SK-N-SH treated with all-trans-retinoic acid at 6 μM for 48 hours (cell line): ENCODE measurements at regions not wholly inside any gene's neighbourhood (a gene's known extent, or its start where the extent isn't known, plus 50 kb on each side); places are given as distances from the start of the nearest gene placed in this dataset.

Source experiments
- ATAC-seq: fragments of 200-7000 bp; cut with Tn5 transposase; 3 replicates; pipeline ENCODE4 v1.9.1; 2020; ENCODE audit warnings: mild to moderate bottlenecking, moderate library complexity
- ARNTL ChIP-seq: fragments of 450-650 bp; formaldehyde crosslinking; IDR thresholded peaks from 2 replicates; pipeline ENCODE4 v1.5.0; 2020; ENCODE audit warnings: low read depth, mild to moderate bottlenecking, moderate library complexity, borderline replicate concordance
- BACH2 ChIP-seq: fragments of 250-450 bp; sonication (Bioruptor Pico); IDR thresholded peaks from 2 replicates; pipeline ENCODE4 v1.9.0; 2021; ENCODE audit warnings: mild to moderate bottlenecking, borderline replicate concordance
- CREB5 ChIP-seq: fragments of 250-450 bp; sonication (Bioruptor Pico); IDR thresholded peaks from 2 replicates; pipeline ENCODE4 v1.5.1; 2020; ENCODE audit warnings: low read depth, mild to moderate bottlenecking, moderate library complexity
- CSDC2 ChIP-seq: fragments of 250-450 bp; sonication (Bioruptor Pico); IDR thresholded peaks from 2 replicates; pipeline ENCODE4 v1.5.0; 2020; ENCODE audit warnings: mild to moderate bottlenecking, moderate library complexity
- CSRNP3 ChIP-seq: fragments of 250-450 bp; sonication (Bioruptor Pico); IDR thresholded peaks from 2 replicates; pipeline ENCODE4 v1.5.1; 2021; ENCODE audit warnings: mild to moderate bottlenecking, moderate library complexity
- ESRRG ChIP-seq: fragments of 250-450 bp; sonication (Bioruptor Pico); IDR thresholded peaks from 2 replicates; pipeline ENCODE4 v1.6.1; 2021; ENCODE audit warnings: mild to moderate bottlenecking
- ISL1 ChIP-seq: fragments of 250-450 bp; sonication (Bioruptor Pico); IDR thresholded peaks from 2 replicates; pipeline ENCODE4 v2.1.2; 2022; ENCODE audit warnings: mild to moderate bottlenecking, moderate library complexity
- OSR1 ChIP-seq: fragments of 250-450 bp; sonication (Bioruptor Pico); IDR thresholded peaks from 2 replicates; pipeline ENCODE4 v1.8.0; 2022; ENCODE audit warnings: moderate library complexity, mild to moderate bottlenecking, inconsistent platforms
- PATZ1 ChIP-seq: fragments of 250-450 bp; sonication (Bioruptor Pico); IDR thresholded peaks from 2 replicates; pipeline ENCODE4 v1.8.0; 2020; ENCODE audit warnings: mild to moderate bottlenecking, moderate library complexity, borderline replicate concordance
- POU6F1 ChIP-seq: fragments of 250-450 bp; sonication (Bioruptor Pico); IDR thresholded peaks from 2 replicates; pipeline ENCODE4 v1.8.0; 2021; ENCODE audit warnings: low read depth, mild to moderate bottlenecking, moderate library complexity, borderline replicate concordance
- PPARA ChIP-seq: fragments of 250-450 bp; sonication (Bioruptor Pico); IDR thresholded peaks from 2 replicates; pipeline ENCODE4 v1.5.0; 2020; ENCODE audit warnings: mild to moderate bottlenecking, borderline replicate concordance
- RARB ChIP-seq: fragments of 250-450 bp; sonication (Bioruptor Pico); IDR thresholded peaks from 2 replicates; pipeline ENCODE4 v1.8.0; 2021; ENCODE audit warnings: mild to moderate bottlenecking, moderate library complexity
- SNAI2 ChIP-seq: fragments of 250-450 bp; sonication (Bioruptor Pico); IDR thresholded peaks from 2 replicates; pipeline ENCODE4 v1.5.0; 2020; ENCODE audit warnings: mild to moderate bottlenecking, moderate library complexity
- TOX ChIP-seq: fragments of 250-450 bp; sonication (Bioruptor Pico); IDR thresholded peaks from 2 replicates; pipeline ENCODE4 v1.8.0; 2021; ENCODE audit warnings: mild to moderate bottlenecking, moderate library complexity, borderline replicate concordance
- TSHZ2 ChIP-seq: fragments of 250-450 bp; sonication (Bioruptor Pico); IDR thresholded peaks from 2 replicates; pipeline ENCODE4 v1.5.0; 2020; ENCODE audit warnings: mild to moderate bottlenecking, moderate library complexity
- ZC3H10 ChIP-seq: fragments of 250-450 bp; sonication (Bioruptor Pico); IDR thresholded peaks from 2 replicates; pipeline ENCODE4 v1.5.1; 2021; ENCODE audit warnings: mild to moderate bottlenecking, moderate library complexity
- ZFP3 ChIP-seq: fragments of 250-450 bp; sonication (Bioruptor Pico); IDR thresholded peaks from 2 replicates; pipeline ENCODE4 v1.5.0; 2020; ENCODE audit warnings: mild to moderate bottlenecking, moderate library complexity
- ZFP30 ChIP-seq: fragments of 450-650 bp; formaldehyde crosslinking; IDR thresholded peaks from 2 replicates; pipeline ENCODE4 v1.5.0; 2022; ENCODE audit warnings: mild to moderate bottlenecking, moderate library complexity
- ZNF70 ChIP-seq: fragments of 450-650 bp; formaldehyde crosslinking; IDR thresholded peaks from 2 replicates; pipeline ENCODE4 v1.5.0; 2020; ENCODE audit warnings: mild to moderate bottlenecking, moderate library complexity
- ZNF8 ChIP-seq: fragments of 450-650 bp; formaldehyde crosslinking; IDR thresholded peaks from 2 replicates; pipeline ENCODE4 v1.5.0; 2020; ENCODE audit warnings: mild to moderate bottlenecking, moderate library complexity

- no peak for ATAC-seq
- TF ChIP-seq SNAI2 (CRISPR knock-in tag) (no peak), ESRRG (CRISPR knock-in tag) (no peak)
Measured at GRCh38 chr3:40803311-40803710, 278.6 kb downstream of the ZNF621 start.

- ATAC-seq = no peak
- TF ChIP-seq TOX (CRISPR knock-in tag) (no peak), BACH2 (no peak), ZNF70 (CRISPR knock-in tag) (no peak), ESRRG (CRISPR knock-in tag) (no peak), CSDC2 (CRISPR knock-in tag) (no peak), CSRNP3 (CRISPR knock-in tag) (no peak), ZC3H10 (CRISPR knock-in tag) (no peak), ZFP3 (CRISPR knock-in tag) (no peak), TSHZ2 (CRISPR knock-in tag) (no peak), RARB (CRISPR knock-in tag) (no peak), CREB5 (no peak), PATZ1 (CRISPR knock-in tag) (no peak), POU6F1 (CRISPR knock-in tag) (no peak), ZFP30 (CRISPR knock-in tag) (no peak), PPARA (no peak)
Measured at GRCh38 chr3:40805456-40805855, 280.7 kb downstream of the ZNF621 start.

GRCh38 chr3:40810813-40811212, 286.1 kb downstream of the ZNF621 start:
- ATAC-seq = no peak
- TF ChIP-seq ZFP30 (CRISPR knock-in tag) (no peak), ZNF8 (CRISPR knock-in tag) (no peak), POU6F1 (CRISPR knock-in tag) (no peak), SNAI2 (CRISPR knock-in tag) (no peak), CSRNP3 (CRISPR knock-in tag) (no peak), ISL1 (CRISPR knock-in tag) (no peak), ZC3H10 (CRISPR knock-in tag) (no peak), PATZ1 (CRISPR knock-in tag) (no peak), ARNTL (no peak), CREB5 (no peak), OSR1 (CRISPR knock-in tag) (no peak)
